Hepatocyte (in vitro differentiated cells): ENCODE measurements at regions not wholly inside any gene's neighbourhood (a gene's known extent, or its start where the extent isn't known, plus 50 kb on each side); places are given as distances from the start of the nearest gene placed in this dataset.

ENCODE experiments used
- CTCF ChIP-seq: fragments of 200-600 bp; sonication (generic); IDR thresholded peaks from 2 replicates; pipeline ENCODE4 v1.5.1; 2016; ENCODE audit warnings: antibody characterized with exemption, mild to moderate bottlenecking; ENCODE audit not compliant: poor library complexity
- EZH2 ChIP-seq: fragments of 200-600 bp; sonication (generic); IDR thresholded peaks from 2 replicates; pipeline ENCODE4 v1.6.1; 2016; ENCODE audit warnings: antibody characterized with exemption, mild to moderate bottlenecking, borderline replicate concordance

- TF ChIP-seq CTCF: no peak
- no peak for TF ChIP-seq EZH2
These were observed 553.8 kb upstream of the PTCHD4 start for GRCh38 chr6:48664826-48665225.
